ENCODE measurements at regions not wholly inside any gene's neighbourhood (a gene's known extent, or its start where the extent isn't known, plus 50 kb on each side); places are given as distances from the start of the nearest gene placed in this dataset.
"Not testable (repeated sequence)": the region's sequence is repeated elsewhere in the genome, so short reads cannot be mapped to it uniquely, and the experiment has no call there.

DNA sequence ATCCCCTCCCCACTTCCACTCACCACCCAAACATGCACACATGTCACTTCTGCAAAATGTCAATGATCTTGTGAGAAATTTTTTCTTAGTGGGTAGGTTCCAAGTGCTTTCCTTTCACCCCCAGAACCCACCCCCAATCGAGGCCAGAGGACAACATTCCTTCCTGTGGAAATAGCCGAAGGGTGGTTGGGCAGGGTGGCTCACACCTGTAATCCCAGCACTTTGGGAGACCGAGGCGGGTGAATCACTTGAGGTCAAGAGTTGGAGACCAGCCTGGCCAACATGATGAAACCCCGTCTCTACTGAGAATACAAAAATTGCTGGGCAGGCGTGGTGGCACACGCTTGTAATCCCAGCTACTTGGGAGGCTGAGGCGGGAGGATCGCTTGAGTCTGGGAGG, 208.7 kb downstream of the RAB11FIP4 start:
- not testable (repeated sequence) for TF ChIP-seq EP300, POLR2A, POLR2AphosphoS5 (IDR thresholded peaks at IDR 0.05)
- TF ChIP-seq, protein P1, sequence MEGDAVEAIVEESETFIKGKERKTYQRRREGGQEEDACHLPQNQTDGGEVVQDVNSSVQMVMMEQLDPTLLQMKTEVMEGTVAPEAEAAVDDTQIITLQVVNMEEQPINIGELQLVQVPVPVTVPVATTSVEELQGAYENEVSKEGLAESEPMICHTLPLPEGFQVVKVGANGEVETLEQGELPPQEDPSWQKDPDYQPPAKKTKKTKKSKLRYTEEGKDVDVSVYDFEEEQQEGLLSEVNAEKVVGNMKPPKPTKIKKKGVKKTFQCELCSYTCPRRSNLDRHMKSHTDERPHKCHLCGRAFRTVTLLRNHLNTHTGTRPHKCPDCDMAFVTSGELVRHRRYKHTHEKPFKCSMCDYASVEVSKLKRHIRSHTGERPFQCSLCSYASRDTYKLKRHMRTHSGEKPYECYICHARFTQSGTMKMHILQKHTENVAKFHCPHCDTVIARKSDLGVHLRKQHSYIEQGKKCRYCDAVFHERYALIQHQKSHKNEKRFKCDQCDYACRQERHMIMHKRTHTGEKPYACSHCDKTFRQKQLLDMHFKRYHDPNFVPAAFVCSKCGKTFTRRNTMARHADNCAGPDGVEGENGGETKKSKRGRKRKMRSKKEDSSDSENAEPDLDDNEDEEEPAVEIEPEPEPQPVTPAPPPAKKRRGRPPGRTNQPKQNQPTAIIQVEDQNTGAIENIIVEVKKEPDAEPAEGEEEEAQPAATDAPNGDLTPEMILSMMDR (IDR thresholded peaks at IDR 0.05) = not testable (repeated sequence)

Data from stomach (tissue), 4 donors.